ENCODE measurements at regions not wholly inside any gene's neighbourhood (a gene's known extent, or its start where the extent isn't known, plus 50 kb on each side); places are given as distances from the start of the nearest gene placed in this dataset.

DNA sequence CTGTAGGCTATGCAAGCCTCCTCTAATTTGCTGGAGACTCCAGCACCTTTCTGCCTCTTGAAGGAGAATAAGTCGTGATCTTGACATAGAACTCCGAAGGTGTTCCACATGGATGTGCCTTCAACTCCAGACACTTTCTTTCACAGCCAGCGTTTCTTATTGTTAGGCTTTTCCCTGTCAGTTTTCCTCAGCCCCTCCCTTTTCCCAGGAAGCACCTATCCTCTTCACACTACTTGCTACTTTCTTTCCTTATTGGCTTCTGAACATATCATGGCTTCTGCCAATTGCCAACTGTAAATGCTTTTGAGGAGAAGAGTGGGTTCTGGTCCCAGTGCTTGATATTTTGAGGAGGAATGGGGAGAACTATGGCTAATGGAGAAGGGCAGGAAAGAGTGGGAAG is 216.3 kb upstream of the PGR start:
- no peak overlapping the region for H3K4me3 ChIP-seq
- no peak for TF ChIP-seq Cebpa-rat (IDR thresholded peaks at IDR 0.05)
- H3K36me3 ChIP-seq, result no peaks in the 10 kb centered on the region

DNA sequence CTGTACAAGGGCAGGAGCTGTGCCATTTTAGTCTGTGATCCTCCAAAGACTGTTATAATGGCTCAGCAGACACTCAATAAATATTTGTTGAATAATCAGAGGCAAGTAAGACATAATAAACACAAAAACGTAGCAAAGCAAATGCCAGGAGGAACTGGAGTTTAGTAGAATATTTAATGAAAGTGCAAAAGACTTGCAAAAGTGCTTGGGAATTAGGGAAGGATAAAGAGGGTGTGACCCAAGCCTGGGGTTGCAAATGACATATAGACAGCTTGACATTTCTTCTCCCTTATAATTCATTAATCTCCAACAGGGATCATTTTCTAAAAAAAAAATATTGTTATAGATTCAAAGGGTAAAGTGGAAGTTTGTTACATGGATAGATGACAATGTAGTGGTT is 212.7 kb upstream of the PGR start:
- H3K4me3 ChIP-seq, result no peak overlapping the region
- no peak for TF ChIP-seq Cebpa-rat (IDR thresholded peaks at IDR 0.05)
- H3K27me3 ChIP-seq, result no peaks in the 10 kb centered on the region
- no peak overlapping the region for H3K9ac ChIP-seq
- H3K36me3 ChIP-seq, result no peaks in the 10 kb centered on the region
- no peak overlapping the region for H3K27ac ChIP-seq
- H3K4me1 ChIP-seq, result no peaks in the 10 kb centered on the region
- no peaks in the 10 kb centered on the region for H3K9me3 ChIP-seq (replicated peaks in 1 of 11)
- H4K20me1 ChIP-seq, result no peaks in the 10 kb centered on the region
- H3K4me2 ChIP-seq, result no peak overlapping the region

More for the DNA sequence above, 216.3 kb upstream of the PGR start:
- no peaks in the 10 kb centered on the region for H3K27me3 ChIP-seq
- no peak overlapping the region for H3K27ac ChIP-seq
- H3K4me2 ChIP-seq, result no peak overlapping the region
- H3K4me1 ChIP-seq, result no peaks in the 10 kb centered on the region
- H4K20me1 ChIP-seq, result no peaks in the 10 kb centered on the region
- no peaks in the 10 kb centered on the region for H3K9me3 ChIP-seq (replicated peaks in 1 of 11)
- H3K9ac ChIP-seq, result no peak overlapping the region

DNA sequence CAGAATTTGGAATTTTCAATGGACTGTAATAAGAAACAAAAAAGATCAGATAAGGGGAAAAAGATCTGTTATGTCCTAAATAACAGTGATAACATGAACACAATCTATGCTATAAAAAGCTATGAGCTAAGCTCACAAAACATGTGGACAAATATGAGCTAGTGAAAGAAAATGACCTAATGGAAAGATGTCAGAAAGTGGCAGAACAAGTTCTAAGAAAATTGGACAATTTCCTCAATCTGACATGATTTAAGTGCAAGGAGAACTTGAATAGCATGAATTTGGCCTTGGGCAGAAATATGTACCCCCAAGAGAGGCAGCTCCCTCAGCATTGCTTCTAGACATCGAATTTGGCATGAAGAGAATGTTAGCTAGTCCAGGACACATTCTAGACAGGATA is 212.0 kb upstream of the PGR start:
- no peaks in the 10 kb centered on the region for H3K9me3 ChIP-seq (replicated peaks in 1 of 11)
- no peaks in the 10 kb centered on the region for H3K27me3 ChIP-seq
- H4K20me1 ChIP-seq, result no peaks in the 10 kb centered on the region
- H3K27ac ChIP-seq, result no peak overlapping the region
- no peak overlapping the region for H3K4me3 ChIP-seq
- no peak overlapping the region for H3K9ac ChIP-seq
- no peak overlapping the region for H3K4me2 ChIP-seq
- H3K4me1 ChIP-seq, result no peaks in the 10 kb centered on the region
- no peaks in the 10 kb centered on the region for H3K36me3 ChIP-seq
- TF ChIP-seq Cebpa-rat (IDR thresholded peaks at IDR 0.05), result no peak

DNA sequence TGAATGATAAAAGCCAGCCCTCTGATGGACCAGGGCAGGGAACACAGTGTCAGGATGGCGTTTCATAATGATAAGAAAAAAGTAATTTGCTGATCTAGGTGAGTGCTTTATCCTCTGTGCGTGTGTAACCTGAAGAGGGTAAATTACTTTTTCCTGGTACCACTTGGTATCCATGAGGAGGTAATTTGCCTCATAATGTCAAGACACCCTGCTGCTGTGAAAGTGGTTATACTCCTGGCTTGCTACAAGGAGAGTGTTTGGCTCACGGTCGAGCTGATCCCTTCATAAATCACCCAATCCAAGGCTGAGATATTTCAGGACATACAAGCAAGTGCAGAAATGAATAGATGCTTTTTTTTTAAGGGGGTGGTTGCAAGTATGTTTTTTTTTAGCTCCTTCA is 207.2 kb upstream of the PGR start:
- no peak overlapping the region for H3K4me3 ChIP-seq
- no peak overlapping the region for H3K27ac ChIP-seq
- no peak overlapping the region for H3K4me2 ChIP-seq
- no peak for TF ChIP-seq Cebpa-rat (IDR thresholded peaks at IDR 0.05)
- H4K20me1 ChIP-seq, result no peaks in the 10 kb centered on the region
- H3K27me3 ChIP-seq, result no peaks in the 10 kb centered on the region
- H3K9me3 ChIP-seq (replicated peaks in 1 of 11), result no peaks in the 10 kb centered on the region
- no peaks in the 10 kb centered on the region for H3K36me3 ChIP-seq
- H3K9ac ChIP-seq, result no peak overlapping the region
- no peaks in the 10 kb centered on the region for H3K4me1 ChIP-seq

DNA sequence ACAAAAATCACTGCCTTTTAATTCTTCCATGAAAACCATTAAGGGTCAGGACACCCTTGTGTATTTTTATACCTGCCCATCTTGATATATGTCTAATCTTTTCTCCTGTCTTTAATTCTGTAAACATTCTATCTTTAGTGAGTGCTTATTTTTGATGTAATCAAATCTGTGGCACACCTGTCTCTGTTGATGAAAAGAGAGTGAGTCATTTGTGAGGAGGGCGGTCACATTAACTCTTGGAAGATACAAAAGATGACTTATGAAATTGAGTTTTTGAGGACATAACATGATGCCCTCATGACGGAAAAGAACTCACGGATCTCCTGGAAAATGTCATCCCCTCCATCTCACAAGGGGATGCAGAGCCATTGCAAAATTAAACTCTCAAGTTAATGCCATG is 206.5 kb upstream of the PGR start:
- H3K36me3 ChIP-seq, result no peaks in the 10 kb centered on the region
- H3K4me1 ChIP-seq, result no peaks in the 10 kb centered on the region
- no peak overlapping the region for H3K4me2 ChIP-seq
- H3K27me3 ChIP-seq, result no peaks in the 10 kb centered on the region
- H4K20me1 ChIP-seq, result no peaks in the 10 kb centered on the region
- no peak for TF ChIP-seq Cebpa-rat (IDR thresholded peaks at IDR 0.05)
- no peak overlapping the region for H3K9ac ChIP-seq
- no peak overlapping the region for H3K4me3 ChIP-seq
- H3K27ac ChIP-seq, result no peak overlapping the region
- H3K9me3 ChIP-seq (replicated peaks in 1 of 11), result no peaks in the 10 kb centered on the region

DNA sequence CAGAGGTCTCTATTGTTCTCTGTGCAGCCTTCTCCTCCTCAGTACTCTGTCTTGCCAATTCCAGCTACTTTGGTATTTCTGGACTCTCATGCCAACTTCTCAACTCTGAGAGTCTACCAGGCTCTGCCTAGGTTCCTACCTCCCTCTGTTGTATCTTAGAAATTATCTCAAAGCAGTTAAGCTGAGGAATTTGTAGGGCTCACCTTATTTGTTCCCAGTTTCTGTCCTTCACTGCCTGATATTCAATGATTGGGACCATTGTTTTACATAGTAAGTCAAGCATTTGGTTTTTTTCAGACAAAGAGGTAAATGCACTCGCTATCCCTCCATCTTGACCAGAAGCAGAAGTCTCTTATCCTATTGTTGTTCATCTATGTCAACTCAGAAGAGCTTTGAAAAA is 205.0 kb upstream of the PGR start:
- H4K20me1 ChIP-seq, result no peaks in the 10 kb centered on the region
- no peaks in the 10 kb centered on the region for H3K4me1 ChIP-seq
- TF ChIP-seq Cebpa-rat (IDR thresholded peaks at IDR 0.05), result no peak
- H3K27me3 ChIP-seq, result no peaks in the 10 kb centered on the region
- no peaks in the 10 kb centered on the region for H3K9me3 ChIP-seq (replicated peaks in 1 of 11)
- no peaks in the 10 kb centered on the region for H3K36me3 ChIP-seq
- no peak overlapping the region for H3K9ac ChIP-seq
- no peak overlapping the region for H3K4me3 ChIP-seq
- no peak overlapping the region for H3K27ac ChIP-seq
- no peak overlapping the region for H3K4me2 ChIP-seq

DNA sequence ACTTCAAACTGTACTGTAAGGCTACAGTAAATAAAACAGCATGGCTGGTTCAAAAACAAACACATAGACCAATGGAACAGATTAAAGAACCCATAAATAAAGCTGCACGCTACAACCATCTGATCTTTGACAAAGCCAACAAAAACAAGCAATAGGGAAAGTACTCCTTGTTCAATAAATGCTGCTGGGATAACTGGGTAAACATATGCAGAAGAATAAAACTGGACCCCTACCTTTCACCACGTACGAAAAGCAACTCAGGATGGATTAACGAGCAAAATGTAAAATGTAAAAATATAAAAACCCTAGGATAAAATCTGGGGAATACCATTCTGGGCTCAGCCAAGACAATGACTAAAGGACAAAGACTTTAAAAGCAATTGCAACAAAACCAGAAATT is 201.8 kb upstream of the PGR start:
- Histone ChIP-seq H3K36me3 (no peaks in the 10 kb centered on the region), H3K27me3 (no peaks in the 10 kb centered on the region), H3K4me1 (no peaks in the 10 kb centered on the region), H3K27ac (no peak overlapping the region), H3K4me3 (no peak overlapping the region), H3K9me3 (replicated peaks in 1 of 11) (no peaks in the 10 kb centered on the region), H4K20me1 (no peaks in the 10 kb centered on the region), H3K9ac (no peak overlapping the region), H3K4me2 (no peak overlapping the region)
- TF ChIP-seq Cebpa-rat (IDR thresholded peaks at IDR 0.05), result no peak

DNA sequence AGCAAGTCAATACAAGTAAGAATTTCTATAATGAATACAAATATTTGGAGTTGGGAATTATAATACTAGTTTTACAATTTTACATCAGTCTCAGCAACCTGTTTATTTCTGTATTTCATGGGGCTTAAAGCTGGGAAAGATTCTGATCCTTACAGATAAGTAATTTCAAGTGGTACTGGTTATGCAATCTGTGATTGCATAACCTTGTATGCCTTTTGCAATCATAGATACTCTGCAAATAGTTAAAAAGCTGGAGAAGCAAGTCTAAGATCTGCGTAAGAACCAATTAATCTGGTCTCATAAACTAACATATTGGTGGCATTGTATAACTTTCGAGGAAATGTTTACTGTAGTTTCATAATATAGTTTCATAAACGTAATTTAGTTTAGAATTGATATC is 198.3 kb upstream of the PGR start:
- Histone ChIP-seq H3K9me3 (replicated peaks in 1 of 11) (no peaks in the 10 kb centered on the region), H3K36me3 (no peaks in the 10 kb centered on the region), H3K4me1 (no peaks in the 10 kb centered on the region), H3K4me2 (no peak overlapping the region), H3K9ac (no peak overlapping the region), H3K27ac (no peak overlapping the region), H4K20me1 (no peaks in the 10 kb centered on the region), H3K27me3 (no peaks in the 10 kb centered on the region), H3K4me3 (no peak overlapping the region)
- no peak for TF ChIP-seq Cebpa-rat (IDR thresholded peaks at IDR 0.05)

DNA sequence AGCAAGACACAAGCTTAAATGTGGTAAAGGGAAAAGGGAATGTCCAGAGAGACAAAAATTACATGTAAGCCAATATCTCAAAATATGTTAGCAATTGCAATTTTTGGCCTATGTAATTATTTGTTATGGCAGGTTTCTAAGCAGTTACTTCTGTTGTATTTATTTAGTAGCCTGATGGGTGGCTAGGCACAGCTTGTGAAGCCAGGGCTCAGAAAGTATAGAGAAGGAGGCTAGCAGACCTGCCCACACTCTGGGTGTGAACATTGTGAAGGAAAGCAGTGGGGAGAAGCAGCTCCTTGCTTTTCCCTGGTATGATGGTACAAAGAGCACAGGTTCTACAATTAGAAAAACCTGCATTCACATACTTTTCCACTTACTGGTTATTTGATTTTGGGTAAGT is 196.5 kb upstream of the PGR start:
- H3K36me3 ChIP-seq, result no peaks in the 10 kb centered on the region
- H3K27ac ChIP-seq, result no peak overlapping the region
- H3K4me3 ChIP-seq, result no peak overlapping the region
- H3K9ac ChIP-seq, result no peak overlapping the region
- H3K4me1 ChIP-seq, result no peaks in the 10 kb centered on the region
- no peak for TF ChIP-seq Cebpa-rat (IDR thresholded peaks at IDR 0.05)
- no peak overlapping the region for H3K4me2 ChIP-seq
- no peaks in the 10 kb centered on the region for H3K27me3 ChIP-seq
- no peaks in the 10 kb centered on the region for H4K20me1 ChIP-seq
- no peaks in the 10 kb centered on the region for H3K9me3 ChIP-seq (replicated peaks in 1 of 11)

DNA sequence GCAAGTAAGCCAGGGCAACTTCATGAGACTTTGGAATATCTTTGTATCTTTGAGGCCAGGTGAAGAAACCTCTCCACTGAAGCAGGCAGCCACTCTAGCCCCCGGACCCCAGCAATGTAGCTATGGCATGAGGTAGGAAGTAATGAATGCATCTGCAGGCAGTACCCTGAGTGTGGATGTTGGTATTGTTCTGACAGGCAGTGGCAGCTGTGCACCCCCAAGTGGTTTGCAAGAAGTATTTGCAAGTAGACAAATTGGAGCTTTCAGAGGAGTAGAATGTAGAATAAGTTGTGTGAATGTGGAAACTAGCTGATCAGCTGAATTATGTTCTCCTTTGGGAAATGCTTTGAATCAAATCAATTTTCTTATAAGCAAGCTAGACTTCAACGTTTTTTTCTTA is 194.4 kb upstream of the PGR start:
- no peak for TF ChIP-seq Cebpa-rat (IDR thresholded peaks at IDR 0.05)
- H3K4me2 ChIP-seq, result no peak overlapping the region
- H3K9me3 ChIP-seq (replicated peaks in 1 of 11), result no peaks in the 10 kb centered on the region
- no peaks in the 10 kb centered on the region for H4K20me1 ChIP-seq
- H3K36me3 ChIP-seq, result no peaks in the 10 kb centered on the region
- no peak overlapping the region for H3K9ac ChIP-seq
- no peaks in the 10 kb centered on the region for H3K27me3 ChIP-seq
- no peak overlapping the region for H3K27ac ChIP-seq
- no peaks in the 10 kb centered on the region for H3K4me1 ChIP-seq
- H3K4me3 ChIP-seq, result no peak overlapping the region

DNA sequence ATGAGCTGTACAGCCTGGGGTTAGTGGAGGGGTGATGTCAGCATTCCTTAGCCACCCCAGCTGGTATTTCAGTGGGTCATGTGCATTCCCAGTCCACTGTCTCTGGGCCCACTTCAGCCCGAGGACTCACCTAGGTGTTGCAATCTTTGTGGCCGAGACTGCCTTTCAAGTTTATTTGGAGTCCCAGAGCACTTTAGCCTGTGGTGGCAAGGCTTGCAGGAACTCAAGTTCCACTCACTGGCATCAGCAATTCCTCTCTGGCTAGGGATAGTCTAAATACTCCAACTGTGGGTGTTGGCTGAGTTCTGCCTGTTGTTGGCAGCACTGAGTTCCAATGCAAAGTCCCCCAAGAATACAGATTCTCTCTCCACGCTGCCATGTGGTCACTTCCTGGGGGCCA is 191.6 kb upstream of the PGR start:
- no peaks in the 10 kb centered on the region for H3K4me1 ChIP-seq
- H3K9ac ChIP-seq, result no peak overlapping the region
- H3K4me3 ChIP-seq, result no peak overlapping the region
- no peaks in the 10 kb centered on the region for H3K36me3 ChIP-seq
- no peaks in the 10 kb centered on the region for H3K27me3 ChIP-seq
- no peaks in the 10 kb centered on the region for H4K20me1 ChIP-seq
- no peak overlapping the region for H3K27ac ChIP-seq
- no peak for TF ChIP-seq Cebpa-rat (IDR thresholded peaks at IDR 0.05)
- no peak overlapping the region for H3K4me2 ChIP-seq
- peaks cover 0 to 7% (median 0%) of the 10 kb centered on the region in 11 experiments; a peak in 3 of 22 replicates for H3K9me3 ChIP-seq (replicated peaks in 1 of 11)

All from BLaER1 treated with 17β-estradiol and CSF1 and Interleukin-3, amounts not matched to agents 10 nM and 100 nM (cell line).